ENCODE measurements at regions not wholly inside any gene's neighbourhood (a gene's known extent, or its start where the extent isn't known, plus 50 kb on each side); places are given as distances from the start of the nearest gene placed in this dataset.
"Not testable (repeated sequence)": the region's sequence is repeated elsewhere in the genome, so short reads cannot be mapped to it uniquely, and the experiment has no call there.

GRCh38 chr12:46567667-46568066, 195.1 kb upstream of the SLC38A2 start:
- no peak for DNase-seq

GRCh38 chr12:46562625-46563225, 190.2 kb upstream of the SLC38A2 start:
- DNase-seq: no peak

- not testable (repeated sequence) for DNase-seq
These were observed 189.4 kb upstream of the SLC38A2 start for GRCh38 chr12:46561769-46562624.

GRCh38 chr12:46560874-46561273, 188.3 kb upstream of the SLC38A2 start:
- no peak for DNase-seq

- no peak for DNase-seq
These were observed 187.5 kb upstream of the SLC38A2 start for GRCh38 chr12:46560089-46560488.

GRCh38 chr12:46559311-46559710, 186.7 kb upstream of the SLC38A2 start:
- DNase-seq: no peak

GRCh38 chr12:46558677-46559076, 186.1 kb upstream of the SLC38A2 start:
- DNase-seq: no peak

- no peak for DNase-seq
These were observed 185.2 kb upstream of the SLC38A2 start for GRCh38 chr12:46557539-46558373.

GRCh38 chr12:46556819-46557524, 184.4 kb upstream of the SLC38A2 start:
- no peak for DNase-seq

GRCh38 chr12:46556105-46556559, 183.6 kb upstream of the SLC38A2 start:
- no peak for DNase-seq

GRCh38 chr12:46555406-46555852, 182.9 kb upstream of the SLC38A2 start:
- no peak for DNase-seq

- no peak for DNase-seq
These were observed 181.9 kb upstream of the SLC38A2 start for GRCh38 chr12:46554460-46554859.

GRCh38 chr12:46553911-46554310, 181.3 kb upstream of the SLC38A2 start:
- no peak for DNase-seq

- no peak for DNase-seq
These were observed 180.7 kb upstream of the SLC38A2 start for GRCh38 chr12:46553266-46553665.

- DNase-seq: no peak
These were observed 177.8 kb upstream of the SLC38A2 start for GRCh38 chr12:46550266-46550879.

- DNase-seq: peak; percentile 36 to 54
These were observed 177.1 kb upstream of the SLC38A2 start for GRCh38 chr12:46549527-46550265.

GRCh38 chr12:46548605-46549071, 176.1 kb upstream of the SLC38A2 start:
- no peak for DNase-seq

GRCh38 chr12:46547421-46548354, 175.1 kb upstream of the SLC38A2 start:
- DNase-seq: no peak

- no peak for DNase-seq
These were observed 174.2 kb upstream of the SLC38A2 start for GRCh38 chr12:46546634-46547273.

- DNase-seq: not testable (repeated sequence)
These were observed 170.8 kb upstream of the SLC38A2 start for GRCh38 chr12:46543378-46543795.
